Stimulated activated naive CD8-positive, alpha-beta T cell treated with anti-CD3 and anti-CD28 coated beads, Interleukin-15, amount 100 ng/mL, for 72 hours (primary cell): ENCODE measurements at regions not wholly inside any gene's neighbourhood (a gene's known extent, or its start where the extent isn't known, plus 50 kb on each side); places are given as distances from the start of the nearest gene placed in this dataset.

Experiments
- ATAC-seq: fragments of 150-1000 bp; cut with Tn5 transposase; 2 replicates; pipeline ENCODE4 v1.10.0; 2021; ENCODE audit warnings: mild to moderate bottlenecking, moderate library complexity
- DNase-seq, 2 donors: peaks; one replicate each; pipeline ENCODE4 v3.0.0; 2021 to 2022
- H3K27ac Mint-ChIP-seq, 2 donors: one replicate each; pipeline ENCODE4 v1.8.0; 2022; ENCODE audit warnings: mild to moderate bottlenecking in 2 of 2, mixed read lengths in 2 of 2, moderate library complexity in 2 of 2
- H3K27me3 Mint-ChIP-seq: one replicate; pipeline ENCODE4 v1.8.0; 2022; ENCODE audit warnings: mixed read lengths
- H3K4me1 Mint-ChIP-seq: one replicate; pipeline ENCODE4 v1.8.0; 2022; ENCODE audit warnings: mild to moderate bottlenecking, mixed read lengths
- H3K4me3 Mint-ChIP-seq, 2 donors: one replicate each; pipeline ENCODE4 v1.8.0; 2022; ENCODE audit warnings: mild to moderate bottlenecking in 2 of 2, mixed read lengths in 2 of 2, moderate library complexity in 1 of 2
- H3K9me3 Mint-ChIP-seq, 2 donors: one replicate each; pipeline ENCODE4 v1.8.0; 2022; ENCODE audit warnings: mixed read lengths in 2 of 2

- ATAC-seq, result no peak
- Mint-ChIP-seq H3K9me3 (no peaks in the 10 kb centered on the region), H3K27me3 (peaks cover 6% of the 10 kb centered on the region)
Measured at GRCh38 chr1:68346188-68346808, 103.5 kb downstream of the RPE65 start.

DNA sequence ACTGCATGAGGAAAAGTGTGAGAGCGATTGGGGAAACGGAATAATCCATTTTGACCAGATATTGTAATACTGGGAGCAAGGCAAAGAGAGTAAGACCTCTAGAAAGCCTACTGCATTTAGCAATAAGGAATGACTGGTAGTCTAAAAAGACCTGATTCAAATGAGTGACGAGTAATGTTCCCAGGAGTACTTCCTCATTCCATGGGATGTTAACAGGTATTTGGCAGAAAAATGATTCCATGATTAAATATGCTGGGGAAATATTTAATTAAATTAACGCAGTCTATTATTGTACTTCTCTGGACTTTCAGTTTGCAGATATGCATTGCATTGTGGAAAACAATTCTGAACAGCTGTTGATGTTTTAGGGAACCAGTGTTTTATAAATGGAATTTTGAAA is 105.5 kb downstream of the RPE65 start:
- Mint-ChIP-seq H3K4me1 (no peaks in the 10 kb centered on the region), H3K27me3 (peaks cover 9% of the 10 kb centered on the region), H3K4me3 (no peak overlapping the region), H3K9me3 (no peaks in the 10 kb centered on the region), H3K27ac (no peak overlapping the region)
- DNase-seq (no peak), ATAC-seq (no peak)

More at GRCh38 chr1:68346188-68346808, 103.5 kb downstream of the RPE65 start:
- no peak for DNase-seq
- Mint-ChIP-seq H3K27ac (no peak overlapping the region), H3K4me1 (no peaks in the 10 kb centered on the region), H3K4me3 (no peak overlapping the region)

DNA sequence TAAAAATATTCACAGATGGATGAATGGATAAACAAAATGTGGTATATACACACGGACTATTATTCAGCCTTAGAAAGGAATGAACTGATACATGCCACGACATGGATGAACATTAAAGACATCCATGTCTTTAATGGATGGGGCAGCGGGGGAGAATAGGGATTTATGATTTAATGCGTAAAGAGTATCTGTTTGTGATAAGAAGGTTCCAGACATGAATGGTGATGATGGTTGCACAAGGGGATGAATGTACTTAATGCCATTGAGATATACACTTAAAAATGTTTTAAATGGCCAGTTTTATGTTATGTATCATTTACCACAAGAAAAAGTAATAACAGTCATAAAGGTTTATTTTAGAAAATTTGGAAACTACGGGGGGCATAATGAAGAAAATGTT is 108.6 kb upstream of the WLS start:
- no peak for ATAC-seq
- no peak for DNase-seq
- H3K9me3 Mint-ChIP-seq, result no peaks in the 10 kb centered on the region
- H3K27ac Mint-ChIP-seq, result no peak overlapping the region
- peaks cover 9% of the 10 kb centered on the region for H3K27me3 Mint-ChIP-seq
- H3K4me3 Mint-ChIP-seq, result no peak overlapping the region
- no peaks in the 10 kb centered on the region for H3K4me1 Mint-ChIP-seq

- no peak for DNase-seq
- Mint-ChIP-seq H3K27ac (no peak overlapping the region), H3K9me3 (no peaks in the 10 kb centered on the region), H3K4me1 (no peaks in the 10 kb centered on the region), H3K4me3 (no peak overlapping the region), H3K27me3 (peaks cover 9% of the 10 kb centered on the region)
- ATAC-seq, result no peak
Measured at GRCh38 chr1:68339505-68339904, 107.2 kb upstream of the WLS start.

DNA sequence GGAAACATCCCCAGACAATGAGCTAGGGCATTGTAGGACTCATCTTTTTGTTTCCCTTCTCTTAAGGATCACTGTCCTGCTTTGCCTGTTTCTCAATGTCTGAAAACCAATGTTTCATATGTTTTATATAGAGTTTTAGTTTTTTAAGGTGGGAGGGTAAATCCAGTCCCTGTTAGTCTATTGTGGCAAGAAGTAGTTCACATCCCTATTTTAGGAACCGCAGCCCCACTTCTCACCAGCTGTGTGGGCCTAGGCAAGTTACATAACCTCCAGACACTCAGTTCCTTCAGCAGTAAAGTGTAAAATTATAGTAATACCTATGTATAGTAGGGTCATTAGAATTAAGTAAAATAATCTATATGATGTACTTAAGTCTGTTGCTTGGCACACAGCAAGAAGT is 105.8 kb upstream of the WLS start:
- Mint-ChIP-seq H3K27me3 (peaks cover 18% of the 10 kb centered on the region), H3K9me3 (no peaks in the 10 kb centered on the region), H3K27ac (no peak overlapping the region), H3K4me3 (no peak overlapping the region), H3K4me1 (no peaks in the 10 kb centered on the region)
- ATAC-seq, result no peak
- no peak for DNase-seq

DNA sequence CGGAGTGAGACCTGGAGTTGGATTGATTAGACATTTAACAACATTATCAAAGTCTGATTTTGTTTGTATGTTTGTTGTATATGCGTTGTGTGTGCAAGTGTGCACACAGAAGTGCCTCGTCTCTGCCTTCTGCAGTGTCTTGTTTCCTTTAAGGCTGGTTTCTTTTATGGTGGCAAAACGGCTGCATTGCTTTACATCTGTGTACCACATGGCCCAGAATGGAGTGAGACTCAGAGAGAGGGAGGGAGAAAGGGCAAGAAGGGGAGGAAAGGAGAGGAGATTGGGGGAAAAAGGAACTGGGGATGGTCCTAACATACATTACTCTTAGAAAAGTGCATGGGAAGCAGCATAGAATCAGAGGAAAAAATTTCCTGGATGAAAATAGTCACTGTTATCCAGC is 99.7 kb upstream of the WLS start:
- H3K27ac Mint-ChIP-seq, result no peak overlapping the region
- no peak for DNase-seq
- H3K4me1 Mint-ChIP-seq, result no peaks in the 10 kb centered on the region
- no peak for ATAC-seq
- no peaks in the 10 kb centered on the region for H3K9me3 Mint-ChIP-seq
- peaks cover 22% of the 10 kb centered on the region for H3K27me3 Mint-ChIP-seq
- no peak overlapping the region for H3K4me3 Mint-ChIP-seq

- peak; percentile 68 for ATAC-seq
- H3K4me1 Mint-ChIP-seq, result no peaks in the 10 kb centered on the region
- H3K9me3 Mint-ChIP-seq, result no peaks in the 10 kb centered on the region
- no peak for DNase-seq
- peaks cover 26% of the 10 kb centered on the region for H3K27me3 Mint-ChIP-seq
- no peak overlapping the region for H3K27ac Mint-ChIP-seq
- H3K4me3 Mint-ChIP-seq, result no peak overlapping the region
Measured at GRCh38 chr1:68331117-68331865, 99.0 kb upstream of the WLS start.

GRCh38 chr1:68330391-68330790 is 98.1 kb upstream of the WLS start:
- no peak for ATAC-seq
- no peaks in the 10 kb centered on the region for H3K9me3 Mint-ChIP-seq

GRCh38 chr1:68329096-68329835 is 96.9 kb upstream of the WLS start:
- H3K4me3 Mint-ChIP-seq, result no peak overlapping the region
- no peaks in the 10 kb centered on the region for H3K9me3 Mint-ChIP-seq
- ATAC-seq, result no peak
- H3K4me1 Mint-ChIP-seq, result no peaks in the 10 kb centered on the region
- no peak for DNase-seq
- no peak overlapping the region for H3K27ac Mint-ChIP-seq
- peaks cover 29% of the 10 kb centered on the region for H3K27me3 Mint-ChIP-seq

More at GRCh38 chr1:68330391-68330790, 98.1 kb upstream of the WLS start:
- Mint-ChIP-seq H3K27ac (peak overlapping the region; percentile 43 to 52), H3K4me3 (no peak overlapping the region), H3K27me3 (peaks cover 32% of the 10 kb centered on the region), H3K4me1 (no peaks in the 10 kb centered on the region)
- DNase-seq, result no peak

DNA sequence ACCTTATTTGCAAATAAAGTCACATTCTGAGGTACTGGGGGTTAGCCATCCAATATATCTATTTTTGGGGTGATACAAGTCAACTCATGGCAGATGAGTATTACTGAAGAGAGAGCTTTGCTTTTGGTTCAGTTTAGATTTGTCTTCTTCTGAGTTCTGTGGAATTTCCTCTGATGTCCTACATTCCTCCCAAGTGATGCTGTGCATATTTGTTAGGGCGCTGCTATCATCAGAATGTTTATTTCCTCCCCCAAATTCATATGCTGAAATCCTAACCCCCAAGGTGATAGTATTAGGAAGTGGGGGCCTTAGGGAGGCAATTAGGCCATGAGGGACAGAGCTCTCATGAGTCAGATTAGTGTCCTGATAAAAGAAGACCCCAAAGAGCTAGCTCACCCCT is 96.2 kb upstream of the WLS start:
- Mint-ChIP-seq H3K27ac (no peak overlapping the region), H3K27me3 (peaks cover 23% of the 10 kb centered on the region), H3K4me3 (no peak overlapping the region), H3K9me3 (no peaks in the 10 kb centered on the region), H3K4me1 (no peaks in the 10 kb centered on the region)
- DNase-seq, result no peak
- no peak for ATAC-seq

- ATAC-seq (no peak), DNase-seq (no peak)
- Mint-ChIP-seq H3K4me3 (no peak overlapping the region), H3K27me3 (peaks cover 17% of the 10 kb centered on the region), H3K27ac (no peak overlapping the region), H3K9me3 (no peaks in the 10 kb centered on the region), H3K4me1 (no peaks in the 10 kb centered on the region)
Measured at GRCh38 chr1:68327414-68327813, 95.1 kb upstream of the WLS start.

DNA sequence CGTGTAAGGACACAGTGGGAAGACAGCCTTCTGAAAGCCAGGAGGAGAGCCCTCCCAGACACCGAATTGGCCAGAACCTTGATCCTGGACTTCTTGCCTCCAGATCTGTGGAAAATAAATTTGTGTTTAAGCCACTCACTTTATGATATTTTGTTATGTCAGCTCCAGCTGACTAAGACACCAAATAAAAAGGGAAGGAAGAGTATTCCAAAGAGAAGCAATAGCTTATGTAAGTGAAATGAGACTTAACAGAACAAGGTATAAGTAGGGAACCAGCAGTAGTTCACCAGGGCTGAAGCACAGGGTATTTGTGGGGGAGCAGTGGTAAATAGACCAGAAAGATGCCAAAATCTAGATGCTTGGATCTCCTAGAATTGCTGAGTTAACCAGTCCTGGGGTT is 94.2 kb upstream of the WLS start:
- Mint-ChIP-seq H3K4me3 (no peak overlapping the region), H3K9me3 (no peaks in the 10 kb centered on the region), H3K27ac (no peak overlapping the region), H3K27me3 (peaks cover 10% of the 10 kb centered on the region), H3K4me1 (no peaks in the 10 kb centered on the region)
- DNase-seq (no peak), ATAC-seq (no peak)

DNA sequence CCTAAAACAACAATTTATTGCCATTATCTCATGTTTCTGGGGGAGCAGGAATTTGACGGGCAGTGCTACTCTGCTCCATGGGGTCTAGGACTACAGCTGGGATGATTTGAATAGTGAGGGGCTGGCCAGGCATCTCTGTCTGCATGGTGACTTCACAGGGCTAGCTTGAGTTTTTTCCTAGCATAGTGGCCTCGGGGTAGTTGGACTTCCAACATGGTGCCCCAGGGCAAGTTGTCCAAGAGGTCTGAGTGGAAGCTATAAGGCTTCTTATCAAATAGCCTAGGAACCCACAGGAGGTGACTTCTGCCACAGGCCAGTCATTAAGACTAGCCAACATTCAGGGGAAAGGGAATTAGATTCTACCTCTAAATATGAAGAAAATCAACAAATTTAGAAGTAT is 92.0 kb upstream of the WLS start:
- ATAC-seq, result no peak
- H3K9me3 Mint-ChIP-seq, result no peaks in the 10 kb centered on the region
- H3K27ac Mint-ChIP-seq, result no peak overlapping the region
- no peak overlapping the region for H3K4me3 Mint-ChIP-seq
- no peaks in the 10 kb centered on the region for H3K4me1 Mint-ChIP-seq
- DNase-seq, result no peak
- peaks cover 18% of the 10 kb centered on the region for H3K27me3 Mint-ChIP-seq

DNA sequence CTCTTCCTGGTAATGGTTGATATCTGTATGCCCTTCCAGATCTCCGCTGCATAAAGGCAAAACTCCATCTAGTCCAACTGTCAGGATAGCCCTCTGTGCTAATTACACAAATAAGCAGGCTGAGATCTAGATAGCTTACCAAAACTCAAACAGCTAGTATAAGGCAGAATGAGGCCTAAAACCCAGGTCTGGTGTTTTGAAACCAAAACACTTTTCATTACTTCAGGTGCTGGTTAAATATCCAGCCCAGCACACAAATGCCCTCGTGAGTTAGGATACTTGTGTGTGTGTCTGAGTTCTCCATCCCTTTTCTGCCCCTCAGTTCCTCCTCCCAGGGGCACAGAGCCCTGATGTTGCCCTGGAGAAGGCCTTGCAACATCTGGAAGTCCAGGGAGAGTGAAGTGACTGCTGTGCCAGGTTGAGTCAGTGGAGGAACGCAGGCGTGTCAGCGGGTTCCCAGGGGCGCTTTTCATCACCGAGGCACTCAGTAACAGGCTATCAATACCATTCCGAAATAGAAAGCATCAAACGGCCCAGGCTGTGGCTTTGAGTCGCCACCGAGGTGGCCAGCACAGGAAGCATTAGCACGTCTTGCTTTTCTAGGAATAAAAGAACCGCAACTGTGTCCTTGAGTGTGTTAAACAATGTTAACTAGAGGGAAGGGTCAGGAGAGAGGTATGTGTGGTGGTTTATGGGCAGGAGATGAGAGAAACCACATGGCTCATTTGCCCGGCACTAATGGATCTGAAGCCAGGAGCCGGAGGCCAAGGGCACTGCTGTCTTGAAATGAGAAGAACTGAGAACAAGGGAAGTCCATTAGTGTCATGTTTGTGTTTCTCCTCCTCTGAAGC is 90.7 kb upstream of the WLS start:
- Mint-ChIP-seq H3K9me3 (no peaks in the 10 kb centered on the region), H3K4me3 (no peak overlapping the region), H3K27ac (peak overlapping the region in 1 of 2 donors; percentile 31)

GRCh38 chr1:68322096-68322495 is 89.8 kb upstream of the WLS start:
- no peak overlapping the region for H3K4me3 Mint-ChIP-seq
- DNase-seq (no peak), ATAC-seq (no peak)
- no peaks in the 10 kb centered on the region for H3K9me3 Mint-ChIP-seq
- no peaks in the 10 kb centered on the region for H3K4me1 Mint-ChIP-seq
- peaks cover 18% of the 10 kb centered on the region for H3K27me3 Mint-ChIP-seq
- H3K27ac Mint-ChIP-seq, result no peak overlapping the region

More for the DNA sequence above, 90.7 kb upstream of the WLS start:
- no peak for DNase-seq
- H3K4me1 Mint-ChIP-seq, result no peaks in the 10 kb centered on the region
- H3K27me3 Mint-ChIP-seq, result peaks cover 18% of the 10 kb centered on the region
- no peak for ATAC-seq
